GM19468 (cell line): ENCODE measurements at regions not wholly inside any gene's neighbourhood (a gene's known extent, or its start where the extent isn't known, plus 50 kb on each side); places are given as distances from the start of the nearest gene placed in this dataset.

Experiments used
- ATAC-seq: cut with Tn5 transposase; IDR thresholded peaks from one replicate; pipeline ENCODE4 v1.9.1; 2021; ENCODE audit warnings: mild to moderate bottlenecking, moderate library complexity, moderate number of reproducible peaks; ENCODE audit not compliant: unreplicated experiment; ENCODE audit errors: extremely low read depth

DNA sequence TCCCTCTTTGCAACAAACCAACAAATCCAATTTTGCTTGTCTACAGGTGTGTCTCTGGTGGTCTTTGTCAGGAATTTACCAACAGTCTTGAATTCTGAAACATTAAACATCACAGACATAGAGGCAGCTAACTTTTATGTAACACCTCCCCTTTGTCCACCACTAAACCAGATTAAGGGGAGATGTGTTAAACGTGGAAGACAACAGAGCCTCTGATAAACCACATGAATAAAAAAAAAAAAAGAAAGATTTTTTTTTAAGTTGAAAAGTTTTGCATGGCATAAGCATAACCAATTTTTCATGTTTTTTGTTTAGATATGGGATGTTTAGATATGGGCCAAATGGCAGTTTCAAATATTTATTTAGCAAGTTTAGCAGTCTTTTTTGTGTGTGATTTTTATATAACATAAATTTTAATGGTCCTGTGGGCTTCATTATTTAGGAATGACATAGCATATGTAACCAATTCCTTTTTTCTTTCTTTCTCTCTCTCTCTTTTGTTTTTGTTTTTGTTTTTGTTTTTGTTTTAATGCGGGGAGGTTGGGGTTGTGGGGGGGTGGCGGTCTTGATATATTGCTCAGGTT is 60.7 kb upstream of the BTN3A2 start:
- ATAC-seq: no peak

DNA sequence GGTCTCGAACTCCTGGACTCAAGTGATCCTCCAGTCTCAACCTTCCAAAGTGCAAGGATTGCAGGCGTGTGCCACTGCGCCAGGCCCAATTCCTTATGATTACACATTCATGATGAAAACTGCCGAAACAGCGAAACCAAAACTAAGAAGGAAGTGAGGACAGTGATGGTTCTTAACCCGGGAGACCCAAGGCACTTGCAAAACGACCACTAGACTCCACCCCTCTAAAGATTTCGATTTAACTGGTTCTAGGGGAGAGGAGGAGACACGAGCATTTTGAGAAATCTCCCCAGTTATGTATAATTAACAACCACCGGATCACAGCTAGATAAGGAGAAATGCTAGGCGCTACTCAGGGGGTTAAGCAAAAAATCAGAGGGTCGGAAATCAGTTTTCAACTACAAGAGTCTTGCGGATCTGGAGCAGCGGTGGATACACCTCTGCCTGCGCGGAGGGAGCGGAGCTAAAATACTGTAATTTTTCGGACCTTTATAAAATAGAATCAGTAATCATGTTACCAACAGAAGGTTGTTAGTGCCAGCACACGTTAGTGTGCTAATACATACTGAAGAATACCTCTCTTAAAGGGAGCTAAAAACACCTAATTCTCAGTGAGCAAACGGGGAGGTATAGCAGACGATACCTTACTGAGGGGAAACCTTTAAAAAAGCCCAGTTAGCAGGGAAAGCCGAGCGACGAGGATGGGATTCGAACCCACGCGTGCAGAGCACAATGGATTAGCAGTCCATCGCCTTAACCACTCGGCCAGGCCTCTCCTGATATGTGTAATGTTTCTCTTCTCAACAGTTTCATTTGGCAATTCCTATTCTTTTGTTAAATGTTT is 60.0 kb upstream of the BTN3A2 start:
- no peak for ATAC-seq

DNA sequence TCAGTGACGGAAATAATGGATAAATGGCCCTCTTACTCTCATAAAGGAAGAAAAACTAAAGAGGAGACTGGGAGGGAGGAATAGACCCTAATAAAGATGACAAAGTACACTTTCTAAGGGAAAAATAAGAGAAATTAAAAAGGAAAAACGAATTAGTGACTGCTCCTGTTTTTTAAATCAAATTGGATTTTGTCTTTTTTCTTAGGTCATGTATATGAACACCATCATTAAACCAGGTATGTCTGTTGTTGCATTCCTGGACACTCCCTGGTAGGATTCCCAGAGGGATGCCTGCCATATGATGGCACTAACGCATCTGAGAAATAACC is 59.4 kb upstream of the BTN3A2 start:
- ATAC-seq: no peak

DNA sequence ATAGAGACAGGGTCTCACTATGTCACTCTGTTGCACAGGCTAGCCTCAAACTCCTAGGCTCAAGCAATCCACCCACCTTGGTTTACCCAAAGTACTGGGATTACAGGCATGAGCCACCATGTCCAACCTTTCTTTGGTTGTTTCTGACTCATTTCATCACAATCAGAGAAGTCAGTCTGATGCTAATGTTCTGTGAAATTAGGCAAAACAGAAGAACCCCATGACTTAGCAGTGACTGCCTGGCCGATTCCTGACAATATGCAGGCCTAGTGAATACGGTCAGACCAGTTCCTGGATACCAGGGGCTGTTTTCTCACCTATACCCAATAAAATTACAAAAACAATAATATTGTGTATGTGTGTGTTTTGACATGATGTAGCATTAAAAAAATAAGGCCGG is 58.8 kb upstream of the BTN3A2 start:
- ATAC-seq: no peak

DNA sequence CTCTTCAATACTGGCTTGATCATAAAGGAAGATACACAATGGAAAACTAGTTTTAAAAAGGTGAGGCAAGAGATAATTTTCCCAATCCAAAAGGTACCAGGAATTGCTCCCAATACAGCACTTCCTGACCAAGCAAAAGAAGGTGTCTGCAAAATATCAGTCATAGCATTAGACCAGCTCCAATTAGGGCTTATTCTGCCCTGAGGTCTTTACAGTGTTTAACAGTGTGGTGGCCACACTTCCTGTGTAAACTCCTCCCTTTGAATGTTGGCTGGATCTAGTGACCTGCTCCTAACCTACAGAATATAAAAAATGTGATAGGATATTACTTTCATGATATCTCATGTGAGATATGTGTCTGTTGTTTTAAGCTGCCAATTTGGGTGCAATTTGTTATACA is 57.1 kb upstream of the BTN3A2 start:
- ATAC-seq: no peak

DNA sequence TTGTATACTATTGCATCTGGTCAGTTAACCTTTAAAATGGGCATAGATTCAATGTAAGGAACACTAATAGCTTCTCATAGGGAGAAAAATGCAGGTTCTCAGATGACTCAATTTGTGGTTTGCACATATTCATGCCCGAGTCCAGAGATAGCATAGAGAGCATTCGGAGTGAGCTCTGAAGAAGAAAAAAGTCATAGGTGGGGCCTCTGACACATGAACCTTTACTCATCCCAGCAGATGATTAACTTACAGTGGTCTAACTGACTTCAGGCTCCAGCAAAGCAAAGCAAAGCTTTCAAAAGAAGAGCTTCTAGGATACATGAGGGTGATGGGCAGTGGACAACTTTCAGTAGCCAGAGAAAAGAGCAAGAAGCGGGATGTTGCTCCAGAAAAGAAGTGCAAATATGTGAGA is 55.3 kb upstream of the BTN3A2 start:
- ATAC-seq: peak; percentile 49

DNA sequence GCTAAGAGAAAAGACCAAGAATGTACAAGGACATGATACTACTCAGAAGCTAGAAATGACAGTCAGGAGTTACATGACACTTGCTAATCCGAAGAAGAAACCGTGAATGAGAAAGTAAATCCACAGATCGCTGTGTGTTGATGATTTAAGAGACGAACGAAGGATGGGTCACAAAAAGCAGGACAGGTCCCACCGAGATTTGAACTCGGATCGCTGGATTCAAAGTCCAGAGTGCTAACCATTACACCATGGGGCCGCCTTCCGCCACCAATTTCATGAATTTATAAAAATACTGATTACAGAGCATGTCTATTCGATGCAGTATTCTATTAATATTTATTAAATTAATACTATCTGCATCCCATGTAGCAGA is 54.0 kb upstream of the BTN3A2 start:
- no peak for ATAC-seq

DNA sequence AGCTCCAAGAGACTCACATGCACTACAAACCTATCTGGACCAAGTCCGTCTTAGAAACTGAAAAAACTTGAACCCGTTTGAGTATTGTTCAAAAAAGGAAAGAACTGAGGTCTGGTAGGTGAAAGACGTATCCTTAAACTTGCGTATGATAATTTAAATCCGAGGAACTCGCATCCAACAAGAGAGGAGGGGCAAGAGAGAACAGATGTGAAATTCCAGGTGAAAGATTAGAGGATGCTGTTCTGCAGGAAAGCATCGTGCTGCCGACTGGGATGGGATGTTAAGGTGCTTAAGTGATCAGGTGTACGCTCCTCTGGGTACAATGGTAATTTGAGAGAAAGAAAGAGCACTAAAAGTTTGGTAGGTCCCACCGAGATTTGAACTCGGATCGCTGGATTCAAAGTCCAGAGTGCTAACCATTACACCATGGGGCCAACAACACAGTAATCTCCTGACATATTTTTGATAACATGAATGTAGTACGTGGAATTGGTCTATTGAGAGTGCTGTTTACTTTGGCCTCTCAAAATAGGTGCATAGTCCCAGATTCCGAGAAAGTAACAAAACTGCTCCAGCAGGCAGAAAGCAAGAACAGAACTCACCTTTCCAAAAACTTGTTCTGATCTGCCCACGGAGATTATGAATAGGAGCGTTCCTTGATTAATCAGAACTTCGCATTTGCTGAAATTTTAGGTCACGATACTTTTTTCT is 53.5 kb upstream of the BTN3A2 start:
- ATAC-seq: no peak

DNA sequence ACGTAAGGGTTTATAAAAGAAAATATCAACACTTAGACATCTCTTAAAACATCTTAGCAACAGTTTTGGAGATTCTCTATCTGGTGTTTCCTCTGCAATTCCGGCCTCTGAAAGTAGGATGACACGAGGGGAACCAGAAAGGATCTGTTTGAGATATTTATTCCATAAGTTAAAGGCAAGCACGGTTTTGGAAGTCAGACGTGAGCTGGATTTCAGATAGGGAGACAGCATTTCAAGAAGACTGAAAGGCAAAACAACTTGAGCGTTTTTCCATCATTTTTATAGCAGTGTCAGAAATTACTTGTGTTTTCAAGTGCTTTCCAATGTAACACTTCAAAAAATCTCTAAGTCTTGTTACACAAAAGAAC is 52.9 kb upstream of the BTN3A2 start:
- no peak for ATAC-seq

DNA sequence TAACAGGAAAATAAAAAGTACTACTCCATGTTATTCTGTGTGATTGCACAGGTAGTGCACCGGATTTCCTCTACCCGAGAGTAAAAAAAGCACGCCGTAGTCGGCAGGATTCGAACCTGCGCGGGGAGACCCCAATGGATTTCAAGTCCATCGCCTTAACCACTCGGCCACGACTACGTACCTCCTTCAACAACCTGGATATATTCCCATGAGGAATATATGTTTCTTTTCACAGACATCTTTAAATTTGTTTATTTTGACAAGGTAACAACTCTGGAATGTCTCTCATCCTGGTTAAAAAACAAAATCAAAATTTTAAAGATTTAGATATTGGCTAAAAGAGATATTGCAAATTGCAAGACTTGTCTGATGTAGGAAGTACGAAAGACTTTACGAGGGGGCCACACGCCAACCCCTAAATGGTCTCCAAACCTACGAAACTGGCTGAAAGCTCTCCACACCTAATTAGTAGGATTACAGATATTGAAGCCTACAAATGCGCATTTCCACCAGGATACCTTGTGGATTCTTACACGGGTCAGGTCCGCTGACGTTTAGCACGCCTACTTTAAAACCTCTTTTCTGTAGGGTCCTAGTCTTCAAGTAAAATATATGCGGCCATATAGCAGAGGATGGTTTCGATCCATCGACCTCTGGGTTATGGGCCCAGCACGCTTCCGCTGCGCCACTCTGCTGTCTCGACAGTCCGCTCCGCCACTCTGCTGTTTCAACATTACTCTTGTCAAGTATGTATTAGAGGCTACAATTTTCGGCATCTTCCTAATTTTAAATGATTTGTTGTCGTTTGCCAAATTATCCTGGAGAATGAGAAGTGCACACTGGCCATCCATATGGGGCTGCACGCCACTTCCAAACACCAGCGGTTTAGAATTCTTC is 52.2 kb upstream of the BTN3A2 start:
- ATAC-seq: no peak
